Stimulated activated naive CD8-positive, alpha-beta T cell treated with anti-CD3 and anti-CD28 coated beads, Interleukin-15, amount 100 ng/mL, for 72 hours (primary cell): ENCODE measurements at regions not wholly inside any gene's neighbourhood (a gene's known extent, or its start where the extent isn't known, plus 50 kb on each side); places are given as distances from the start of the nearest gene placed in this dataset.

ENCODE experiments used
- ATAC-seq: fragments of 150-1000 bp; cut with Tn5 transposase; 2 replicates; pipeline ENCODE4 v1.10.0; 2021; ENCODE audit warnings: mild to moderate bottlenecking, moderate library complexity
- DNase-seq, 2 donors: peaks; one replicate each; pipeline ENCODE4 v3.0.0; 2021 to 2022
- H3K27ac Mint-ChIP-seq, 2 donors: one replicate each; pipeline ENCODE4 v1.8.0; 2022; ENCODE audit warnings: mild to moderate bottlenecking in 2 of 2, mixed read lengths in 2 of 2, moderate library complexity in 2 of 2
- H3K27me3 Mint-ChIP-seq: one replicate; pipeline ENCODE4 v1.8.0; 2022; ENCODE audit warnings: mixed read lengths
- H3K4me1 Mint-ChIP-seq: one replicate; pipeline ENCODE4 v1.8.0; 2022; ENCODE audit warnings: mild to moderate bottlenecking, mixed read lengths
- H3K4me3 Mint-ChIP-seq, 2 donors: one replicate each; pipeline ENCODE4 v1.8.0; 2022; ENCODE audit warnings: mild to moderate bottlenecking in 2 of 2, mixed read lengths in 2 of 2, moderate library complexity in 1 of 2
- H3K9me3 Mint-ChIP-seq, 2 donors: one replicate each; pipeline ENCODE4 v1.8.0; 2022; ENCODE audit warnings: mixed read lengths in 2 of 2

- ATAC-seq: no peak
- Mint-ChIP-seq H3K9me3 (no peaks in the 10 kb centered on the region), H3K27me3 (peaks cover 51% of the 10 kb centered on the region), H3K4me3 (no peak overlapping the region), H3K4me1 (peaks cover 5% of the 10 kb centered on the region), H3K27ac (no peak overlapping the region)
- DNase-seq: no peak
Observed at GRCh38 chr9:97747201-97747965, 50.2 kb upstream of the XPA start.

- H3K27me3 Mint-ChIP-seq: peaks cover 40% of the 10 kb centered on the region
- ATAC-seq: no peak
- H3K27ac Mint-ChIP-seq: no peak overlapping the region
Observed at GRCh38 chr9:97748525-97748924, 51.4 kb upstream of the XPA start.

GRCh38 chr9:97749928-97750327 lies 52.8 kb upstream of the XPA start:
- H3K9me3 Mint-ChIP-seq: no peaks in the 10 kb centered on the region
- no peak overlapping the region for H3K4me3 Mint-ChIP-seq
- H3K27ac Mint-ChIP-seq: no peak overlapping the region
- H3K4me1 Mint-ChIP-seq: no peaks in the 10 kb centered on the region
- H3K27me3 Mint-ChIP-seq: peaks cover 25% of the 10 kb centered on the region
- no peak for DNase-seq
- no peak for ATAC-seq

More at GRCh38 chr9:97748525-97748924, 51.4 kb upstream of the XPA start:
- H3K4me3 Mint-ChIP-seq: no peak overlapping the region
- no peak for DNase-seq
- peaks cover 5% of the 10 kb centered on the region for H3K4me1 Mint-ChIP-seq
- no peaks in the 10 kb centered on the region for H3K9me3 Mint-ChIP-seq

- Mint-ChIP-seq H3K4me1 (no peaks in the 10 kb centered on the region), H3K9me3 (no peaks in the 10 kb centered on the region), H3K27me3 (peaks cover 9% of the 10 kb centered on the region), H3K4me3 (no peak overlapping the region), H3K27ac (no peak overlapping the region)
- DNase-seq (no peak), ATAC-seq (no peak)
Observed at GRCh38 chr9:97751531-97751930, 54.4 kb upstream of the XPA start.

- DNase-seq (no peak), ATAC-seq (no peak)
- Mint-ChIP-seq H3K4me1 (no peaks in the 10 kb centered on the region), H3K27me3 (peaks cover 2% of the 10 kb centered on the region), H3K27ac (no peak overlapping the region), H3K4me3 (no peak overlapping the region), H3K9me3 (no peaks in the 10 kb centered on the region)
Observed at GRCh38 chr9:97752274-97752673, 55.1 kb upstream of the XPA start.

GRCh38 chr9:97753364-97753763 lies 56.2 kb upstream of the XPA start:
- Mint-ChIP-seq H3K27me3 (peaks cover 1% of the 10 kb centered on the region), H3K4me1 (no peaks in the 10 kb centered on the region), H3K9me3 (no peaks in the 10 kb centered on the region), H3K4me3 (no peak overlapping the region), H3K27ac (no peak overlapping the region)
- DNase-seq (no peak), ATAC-seq (no peak)

GRCh38 chr9:97753975-97754374 lies 56.8 kb upstream of the XPA start:
- no peak for ATAC-seq
- no peak overlapping the region for H3K4me3 Mint-ChIP-seq
- no peaks in the 10 kb centered on the region for H3K4me1 Mint-ChIP-seq
- peaks cover 7% of the 10 kb centered on the region for H3K27me3 Mint-ChIP-seq
- DNase-seq: no peak
- H3K27ac Mint-ChIP-seq: no peak overlapping the region
- H3K9me3 Mint-ChIP-seq: no peaks in the 10 kb centered on the region

- no peak for DNase-seq
- no peak for ATAC-seq
- no peaks in the 10 kb centered on the region for H3K9me3 Mint-ChIP-seq
- no peak overlapping the region for H3K4me3 Mint-ChIP-seq
- H3K27me3 Mint-ChIP-seq: peaks cover 9% of the 10 kb centered on the region
- H3K4me1 Mint-ChIP-seq: no peaks in the 10 kb centered on the region
- H3K27ac Mint-ChIP-seq: no peak overlapping the region
Observed at GRCh38 chr9:97755618-97756267, 58.6 kb upstream of the XPA start.

GRCh38 chr9:97756991-97757390 lies 59.9 kb upstream of the XPA start:
- H3K4me1 Mint-ChIP-seq: no peaks in the 10 kb centered on the region
- no peaks in the 10 kb centered on the region for H3K9me3 Mint-ChIP-seq
- H3K27me3 Mint-ChIP-seq: peaks cover 22% of the 10 kb centered on the region
- no peak overlapping the region for H3K27ac Mint-ChIP-seq
- H3K4me3 Mint-ChIP-seq: no peak overlapping the region
- ATAC-seq: no peak
- DNase-seq: no peak

- Mint-ChIP-seq H3K4me3 (no peak overlapping the region), H3K27me3 (peaks cover 35% of the 10 kb centered on the region), H3K9me3 (no peaks in the 10 kb centered on the region), H3K4me1 (no peaks in the 10 kb centered on the region), H3K27ac (no peak overlapping the region)
- ATAC-seq (no peak), DNase-seq (no peak)
Observed at GRCh38 chr9:97758334-97758916, 61.3 kb upstream of the XPA start.

- no peaks in the 10 kb centered on the region for H3K4me1 Mint-ChIP-seq
- no peak overlapping the region for H3K4me3 Mint-ChIP-seq
- DNase-seq (no peak), ATAC-seq (no peak)
- no peak overlapping the region for H3K27ac Mint-ChIP-seq
- no peaks in the 10 kb centered on the region for H3K9me3 Mint-ChIP-seq
- peaks cover 36% of the 10 kb centered on the region for H3K27me3 Mint-ChIP-seq
Observed at GRCh38 chr9:97759581-97760288, 62.6 kb upstream of the XPA start.

GRCh38 chr9:97761056-97761598 lies 64.0 kb upstream of the XPA start:
- no peaks in the 10 kb centered on the region for H3K9me3 Mint-ChIP-seq
- H3K4me3 Mint-ChIP-seq: no peak overlapping the region
- peaks cover 36% of the 10 kb centered on the region for H3K27me3 Mint-ChIP-seq
- no peak for DNase-seq
- ATAC-seq: no peak
- H3K27ac Mint-ChIP-seq: peak overlapping the region in 1 of 2 donors; percentile 20
- H3K4me1 Mint-ChIP-seq: no peaks in the 10 kb centered on the region

GRCh38 chr9:97761879-97762278 lies 64.7 kb upstream of the XPA start:
- peaks cover 36% of the 10 kb centered on the region for H3K27me3 Mint-ChIP-seq
- no peaks in the 10 kb centered on the region for H3K9me3 Mint-ChIP-seq
- H3K4me3 Mint-ChIP-seq: no peak overlapping the region
- no peak for DNase-seq
- ATAC-seq: no peak
- no peak overlapping the region for H3K27ac Mint-ChIP-seq
- H3K4me1 Mint-ChIP-seq: no peaks in the 10 kb centered on the region

- peaks cover 30% of the 10 kb centered on the region for H3K27me3 Mint-ChIP-seq
- no peaks in the 10 kb centered on the region for H3K4me1 Mint-ChIP-seq
- H3K27ac Mint-ChIP-seq: no peak overlapping the region
- H3K9me3 Mint-ChIP-seq: no peaks in the 10 kb centered on the region
- H3K4me3 Mint-ChIP-seq: no peak overlapping the region
- ATAC-seq: no peak
- DNase-seq: no peak
Observed at GRCh38 chr9:97763874-97764273, 66.7 kb upstream of the XPA start.

- Mint-ChIP-seq H3K27me3 (peaks cover 41% of the 10 kb centered on the region), H3K9me3 (no peaks in the 10 kb centered on the region), H3K4me3 (no peak overlapping the region), H3K27ac (no peak overlapping the region), H3K4me1 (no peaks in the 10 kb centered on the region)
- ATAC-seq (no peak), DNase-seq (no peak)
Observed at GRCh38 chr9:97766092-97766491, 69.0 kb upstream of the XPA start.

- H3K27me3 Mint-ChIP-seq: peaks cover 36% of the 10 kb centered on the region
- H3K4me1 Mint-ChIP-seq: no peaks in the 10 kb centered on the region
- H3K9me3 Mint-ChIP-seq: no peaks in the 10 kb centered on the region
- no peak for ATAC-seq
- no peak for DNase-seq
- H3K27ac Mint-ChIP-seq: no peak overlapping the region
- no peak overlapping the region for H3K4me3 Mint-ChIP-seq
Observed at GRCh38 chr9:97766610-97767009, 69.5 kb upstream of the XPA start.
